Putamen (tissue), 1 donor: ENCODE measurements at regions not wholly inside any gene's neighbourhood (a gene's known extent, or its start where the extent isn't known, plus 50 kb on each side); places are given as distances from the start of the nearest gene placed in this dataset.

Experiments
- DNase-seq: peaks from one replicate; pipeline ENCODE4 v3.0.0-alpha.2; 2016; ENCODE audit warnings: low spot score

- no peak for DNase-seq
These were observed 63.4 kb upstream of the NCOR2 start for GRCh38 chr12:124630791-124631313.

DNA sequence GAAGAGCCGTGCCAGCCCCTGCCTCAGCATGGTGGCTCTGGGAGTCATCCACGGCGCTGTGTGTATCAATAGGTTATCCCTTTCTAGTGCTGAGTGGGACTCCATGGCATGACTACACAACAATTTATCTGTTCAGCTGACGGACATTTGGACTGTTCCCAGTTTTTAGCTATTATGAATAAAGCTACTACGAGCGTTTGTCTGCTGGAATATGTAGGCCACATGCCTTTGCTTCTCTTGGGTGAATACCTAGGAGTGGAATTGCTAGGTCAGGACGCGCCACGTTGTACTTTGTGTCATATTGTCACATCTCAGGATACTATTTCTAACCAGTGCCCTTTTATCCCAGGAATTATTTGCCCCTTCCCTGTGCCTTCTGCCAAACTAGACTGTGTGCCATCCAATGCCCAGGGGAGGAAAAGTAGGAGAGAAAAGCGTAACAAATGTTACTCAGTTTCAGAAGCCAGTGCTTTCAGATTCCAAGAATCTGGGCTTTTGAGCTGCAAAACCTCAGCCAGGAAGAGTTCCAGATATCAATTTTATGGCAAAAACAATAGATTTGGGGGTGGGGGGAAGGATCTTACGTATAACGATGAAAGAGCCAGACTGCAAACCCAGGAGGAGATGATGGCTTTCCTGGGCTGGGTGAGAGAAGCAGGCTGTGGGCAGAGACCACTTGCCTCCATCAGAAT lies 62.5 kb upstream of the NCOR2 start:
- DNase-seq, result no peak

DNA sequence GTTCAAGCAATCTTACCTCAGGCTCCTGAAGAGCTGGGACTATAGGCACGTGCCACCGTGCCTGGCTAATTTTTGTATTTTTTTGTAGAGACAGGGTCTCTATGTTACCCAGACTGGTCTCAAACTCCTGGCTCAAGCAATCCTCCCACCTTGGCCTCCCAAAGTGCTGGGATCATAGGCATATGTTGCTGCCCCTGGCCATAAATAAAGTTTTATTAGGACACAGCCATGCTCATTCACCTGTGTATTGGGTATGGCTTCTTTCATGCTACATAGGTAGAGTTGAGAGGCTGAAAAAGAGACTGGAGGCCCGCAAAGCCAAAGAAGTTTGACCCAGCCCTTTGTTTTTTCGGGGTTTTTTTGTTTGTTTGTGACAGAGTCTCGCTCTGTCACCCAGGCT lies 61.7 kb upstream of the NCOR2 start:
- no peak for DNase-seq

GRCh38 chr12:124627956-124628355 lies 60.5 kb upstream of the NCOR2 start:
- DNase-seq, result no peak

DNA sequence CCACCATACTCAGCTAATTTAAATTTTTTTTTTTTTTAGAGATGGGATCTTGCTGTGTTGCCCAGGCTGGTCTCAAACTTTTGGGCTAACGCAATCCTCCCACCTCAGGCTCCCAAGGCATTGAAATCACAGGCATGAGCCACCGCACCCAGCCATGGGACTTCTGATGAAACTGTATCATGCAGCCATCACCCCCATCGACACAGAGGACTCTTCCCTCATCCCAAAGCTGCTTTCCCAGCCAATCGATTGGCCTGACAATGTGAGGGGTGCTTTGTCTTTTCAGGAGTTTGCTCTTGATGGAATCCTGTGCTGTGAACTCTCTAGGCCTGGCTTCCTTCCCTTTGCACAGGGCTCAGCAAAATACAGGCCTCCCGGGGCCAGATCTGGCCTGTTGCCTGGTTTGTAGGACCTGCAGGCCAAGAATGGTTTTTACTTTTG lies 59.6 kb upstream of the NCOR2 start:
- no peak for DNase-seq

DNA sequence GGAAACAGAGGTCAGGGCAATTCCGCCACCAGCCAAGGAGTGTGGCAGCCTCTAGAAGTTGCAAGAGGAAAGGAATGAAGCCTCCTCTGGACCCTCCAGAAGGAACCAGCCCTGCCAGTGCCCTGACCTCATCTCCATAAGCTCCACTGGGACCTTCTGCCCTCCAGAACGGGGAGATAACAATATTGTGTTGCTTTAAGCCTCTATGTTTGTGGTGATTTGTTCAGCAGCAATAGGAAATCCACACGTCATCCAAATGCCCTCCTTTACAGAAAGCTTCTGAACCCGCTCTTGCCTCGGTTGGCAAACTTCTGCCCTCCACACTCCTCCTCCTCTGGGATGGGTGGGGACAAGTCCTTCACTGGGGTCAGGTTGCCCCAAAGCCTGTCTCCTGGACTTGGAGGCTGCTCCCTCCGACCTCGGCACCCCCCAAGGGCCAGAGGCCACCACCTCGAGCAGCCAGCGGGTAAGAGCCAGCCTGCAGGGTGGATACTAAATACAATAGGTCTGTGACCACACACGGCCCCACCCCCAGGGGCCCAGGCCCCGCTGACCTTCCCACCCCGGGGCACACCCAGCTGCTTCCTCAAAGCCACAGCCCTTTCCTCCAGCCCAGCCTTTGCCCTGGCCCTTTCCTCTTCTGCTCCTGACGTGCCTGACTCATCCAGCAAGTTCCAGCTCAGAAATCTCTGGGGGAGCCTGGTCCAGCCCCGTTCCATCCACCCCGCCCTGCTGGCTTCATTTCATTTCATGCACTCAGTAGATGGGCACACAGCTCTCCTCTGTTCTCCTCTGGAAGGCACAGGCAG lies 58.7 kb upstream of the NCOR2 start:
- DNase-seq, result no peak

GRCh38 chr12:124624823-124625222 lies 57.4 kb upstream of the NCOR2 start:
- no peak for DNase-seq

DNA sequence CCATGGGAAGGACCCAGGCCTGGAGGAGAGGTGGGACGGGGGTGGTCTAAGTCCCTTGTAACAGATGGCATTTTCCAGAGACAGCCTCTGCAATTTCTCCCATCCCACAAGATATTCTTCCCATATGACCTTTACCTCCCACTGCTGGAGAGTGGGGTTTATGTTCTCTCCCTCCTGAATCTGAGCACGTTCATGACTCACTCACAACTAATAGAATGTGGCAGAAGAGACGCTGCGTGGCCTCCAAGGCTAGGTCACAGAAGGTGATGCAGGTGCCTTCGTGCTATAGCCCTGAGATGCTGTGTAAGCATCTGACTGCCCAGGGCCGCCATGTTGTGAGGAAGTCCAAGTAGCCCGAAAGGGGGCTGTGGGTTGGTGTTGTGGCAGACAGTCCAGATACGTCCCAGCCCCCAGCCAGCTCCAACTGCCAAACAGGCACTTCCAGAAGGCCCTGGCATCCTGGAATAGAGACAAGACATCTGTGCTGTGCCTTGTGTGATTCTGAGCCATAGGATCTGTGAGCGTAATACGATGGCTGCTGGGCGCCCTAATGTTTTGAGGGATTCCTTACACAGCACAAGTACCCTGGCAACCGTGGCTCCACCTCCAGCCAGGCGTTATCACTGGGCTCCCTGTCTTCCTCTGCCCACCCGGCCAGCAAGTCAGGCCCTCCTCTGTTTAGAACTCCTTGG lies 56.1 kb upstream of the NCOR2 start:
- no peak for DNase-seq

DNA sequence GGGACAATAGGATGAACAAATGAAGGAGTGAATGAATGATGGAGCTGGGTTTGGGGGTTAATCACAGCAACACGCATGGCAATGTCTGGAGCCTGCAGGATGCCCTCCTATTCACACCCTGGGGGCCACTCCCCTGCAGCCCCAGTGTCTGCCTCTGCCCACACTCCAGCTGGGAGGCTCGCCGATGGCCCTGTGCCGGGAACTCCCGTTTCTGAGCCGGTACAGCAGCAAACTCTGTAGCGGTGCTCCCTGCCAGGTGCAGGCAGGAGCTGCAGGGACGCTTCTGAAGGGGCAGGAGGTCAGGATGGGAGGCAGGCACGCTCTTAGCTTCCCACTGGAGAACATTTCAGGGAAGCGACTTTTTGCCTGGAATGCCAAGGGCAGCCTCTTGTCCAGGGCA lies 55.4 kb upstream of the NCOR2 start:
- DNase-seq, result no peak

GRCh38 chr12:124622331-124622730 lies 54.9 kb upstream of the NCOR2 start:
- DNase-seq, result no peak

GRCh38 chr12:124621296-124621660 lies 53.9 kb upstream of the NCOR2 start:
- no peak for DNase-seq

- no peak for DNase-seq
These were observed 53.3 kb upstream of the NCOR2 start for GRCh38 chr12:124620606-124621295.

GRCh38 chr12:124618291-124618902 lies 51.0 kb upstream of the NCOR2 start:
- DNase-seq, result no peak

- DNase-seq, result no peak
These were observed 50.2 kb upstream of the NCOR2 start for GRCh38 chr12:124617615-124618014.
